Activated CD8-positive, alpha-beta T cell treated with anti-CD3 and anti-CD28 coated beads for 36 hours (primary cell): ENCODE measurements at regions not wholly inside any gene's neighbourhood (a gene's known extent, or its start where the extent isn't known, plus 50 kb on each side); places are given as distances from the start of the nearest gene placed in this dataset.

Experiments used
- ATAC-seq: fragments of 200-7000 bp; cut with Tn5 transposase; one replicate; pipeline ENCODE4 v1.10.0; 2021; ENCODE audit warnings: mild to moderate bottlenecking, moderate library complexity
- CTCF ChIA-PET: fragments of 350-600 bp; sonication (Branson Sonifier 250); formaldehyde crosslinking; loops from one replicate; lab custom pipeline; 2021; ENCODE audit warnings: antibody characterized with exemption; lab: Charles Lee
- POLR2A ChIA-PET: fragments of 350-600 bp; sonication (Branson Sonifier 250); formaldehyde crosslinking; loops from one replicate; lab custom pipeline; 2021; ENCODE audit warnings: antibody characterized with exemption; lab: Charles Lee
- DNase-seq: peaks from one replicate; pipeline ENCODE4 v3.0.0-alpha.2; 2020
- H3K27ac Mint-ChIP-seq: one replicate; pipeline ENCODE4 v1.8.0; 2021; ENCODE audit warnings: mild to moderate bottlenecking, mixed read lengths
- H3K27me3 Mint-ChIP-seq: one replicate; pipeline ENCODE4 v1.8.0; 2021; ENCODE audit warnings: mixed read lengths
- H3K36me3 Mint-ChIP-seq: one replicate; pipeline ENCODE4 v1.8.0; 2021; ENCODE audit warnings: low read depth, mixed read lengths
- H3K4me1 Mint-ChIP-seq: one replicate; pipeline ENCODE4 v1.8.0; 2021; ENCODE audit warnings: low read depth, mixed read lengths
- H3K4me3 Mint-ChIP-seq: one replicate; pipeline ENCODE4 v1.8.0; 2021; ENCODE audit warnings: mild to moderate bottlenecking, moderate library complexity, mixed read lengths
- H3K9me3 Mint-ChIP-seq: one replicate; pipeline ENCODE4 v1.8.0; 2021; ENCODE audit warnings: mixed read lengths
- intact Hi-C: fragments of 100-400 bp; cut with micrococcal nuclease; formaldehyde crosslinking; loops from one replicate; pipeline ENCODE4 v1.10.0; 2022
- TF ChIP-seq, protein P1 (sequence below): fragments of 200-600 bp; IDR thresholded peaks from one replicate; pipeline ENCODE4 v1.8.0; 2022; ENCODE audit warnings: antibody characterized with exemption, mild to moderate bottlenecking

DNA sequence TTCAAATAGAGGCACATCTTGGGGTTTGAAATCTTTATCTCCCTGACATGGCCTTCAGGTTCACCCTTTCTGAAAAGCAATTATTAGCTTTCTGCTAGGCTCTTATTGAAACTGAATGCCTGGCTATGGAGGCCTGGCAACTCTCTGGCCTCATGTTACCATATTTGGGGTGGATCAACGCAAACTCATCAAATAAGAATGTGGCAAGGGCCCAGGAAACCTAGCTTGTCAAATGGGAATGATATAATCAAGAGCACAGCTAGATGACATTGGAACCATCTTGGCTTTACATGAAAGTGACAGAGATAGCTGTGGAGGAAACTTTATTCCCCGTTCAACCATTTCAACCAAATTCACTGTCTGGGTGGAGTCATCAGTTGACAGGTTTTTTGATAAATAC is 202.8 kb upstream of the SMIM30 start:
- CTCF ChIA-PET = no interaction called here
- intact Hi-C loops = no loop called here
- H3K4me1 Mint-ChIP-seq = no peaks in the 10 kb centered on the region
- ATAC-seq (no peak), DNase-seq (no peak)
- H3K27me3 Mint-ChIP-seq = no peaks in the 10 kb centered on the region
- H3K4me3 Mint-ChIP-seq = no peak overlapping the region
- H3K27ac Mint-ChIP-seq = no peak overlapping the region
- POLR2A ChIA-PET = no interaction called here
- H3K9me3 Mint-ChIP-seq = no peaks in the 10 kb centered on the region
- no peaks in the 10 kb centered on the region for H3K36me3 Mint-ChIP-seq
- TF ChIP-seq, protein P1, sequence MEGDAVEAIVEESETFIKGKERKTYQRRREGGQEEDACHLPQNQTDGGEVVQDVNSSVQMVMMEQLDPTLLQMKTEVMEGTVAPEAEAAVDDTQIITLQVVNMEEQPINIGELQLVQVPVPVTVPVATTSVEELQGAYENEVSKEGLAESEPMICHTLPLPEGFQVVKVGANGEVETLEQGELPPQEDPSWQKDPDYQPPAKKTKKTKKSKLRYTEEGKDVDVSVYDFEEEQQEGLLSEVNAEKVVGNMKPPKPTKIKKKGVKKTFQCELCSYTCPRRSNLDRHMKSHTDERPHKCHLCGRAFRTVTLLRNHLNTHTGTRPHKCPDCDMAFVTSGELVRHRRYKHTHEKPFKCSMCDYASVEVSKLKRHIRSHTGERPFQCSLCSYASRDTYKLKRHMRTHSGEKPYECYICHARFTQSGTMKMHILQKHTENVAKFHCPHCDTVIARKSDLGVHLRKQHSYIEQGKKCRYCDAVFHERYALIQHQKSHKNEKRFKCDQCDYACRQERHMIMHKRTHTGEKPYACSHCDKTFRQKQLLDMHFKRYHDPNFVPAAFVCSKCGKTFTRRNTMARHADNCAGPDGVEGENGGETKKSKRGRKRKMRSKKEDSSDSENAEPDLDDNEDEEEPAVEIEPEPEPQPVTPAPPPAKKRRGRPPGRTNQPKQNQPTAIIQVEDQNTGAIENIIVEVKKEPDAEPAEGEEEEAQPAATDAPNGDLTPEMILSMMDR = no peak

DNA sequence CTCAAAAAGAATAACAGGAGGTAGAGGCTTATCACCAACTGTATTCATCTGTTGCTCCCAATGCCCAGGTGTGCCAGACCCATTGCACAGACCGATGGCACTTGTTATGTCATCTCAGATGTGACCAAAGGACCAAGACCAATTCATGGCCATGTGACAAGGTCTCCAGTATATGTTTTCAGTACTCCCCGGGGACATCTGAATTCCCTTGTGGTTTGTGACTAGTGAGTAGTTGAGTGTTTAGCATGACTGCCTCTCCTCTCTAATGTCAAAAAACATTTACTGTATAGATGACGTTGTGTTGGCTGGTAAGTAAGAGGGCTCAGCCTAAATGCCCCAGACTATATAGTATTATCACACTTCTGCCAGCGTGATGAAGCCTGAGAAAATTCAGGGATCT is 202.1 kb upstream of the SMIM30 start:
- intact Hi-C loops = no loop called here
- CTCF ChIA-PET = no interaction called here

DNA sequence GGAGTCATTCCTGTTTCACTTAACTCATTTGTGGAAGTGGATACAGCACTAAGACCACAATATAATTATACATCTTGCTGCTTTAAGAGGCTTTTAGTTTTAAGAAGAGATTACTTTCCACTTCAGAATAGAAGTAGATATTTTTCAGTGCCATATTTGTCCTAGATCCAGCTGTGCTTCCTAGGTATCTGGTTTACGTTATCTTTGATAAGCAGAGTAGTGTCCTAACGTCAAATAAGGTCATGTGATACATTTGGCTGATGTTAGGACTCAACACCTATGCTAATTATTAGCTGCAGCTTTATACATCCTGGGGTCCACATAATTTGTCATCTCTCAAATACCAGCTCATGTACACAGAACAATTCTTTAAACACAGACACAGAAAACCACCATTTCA is 196.2 kb upstream of the SMIM30 start:
- no peaks in the 10 kb centered on the region for H3K27me3 Mint-ChIP-seq
- ATAC-seq (no peak), DNase-seq (no peak)
- ChIA-PET CTCF (no interaction called here), POLR2A (no interaction called here)
- no peak overlapping the region for H3K4me3 Mint-ChIP-seq
- H3K9me3 Mint-ChIP-seq = no peaks in the 10 kb centered on the region
- H3K36me3 Mint-ChIP-seq = no peaks in the 10 kb centered on the region
- intact Hi-C loops = no loop called here
- TF ChIP-seq, protein P1 = no peak
- no peak overlapping the region for H3K27ac Mint-ChIP-seq
- H3K4me1 Mint-ChIP-seq = no peaks in the 10 kb centered on the region

More for the DNA sequence above, 202.1 kb upstream of the SMIM30 start:
- H3K27ac Mint-ChIP-seq = no peak overlapping the region
- POLR2A ChIA-PET = no interaction called here
- H3K9me3 Mint-ChIP-seq = no peaks in the 10 kb centered on the region
- no peak overlapping the region for H3K4me3 Mint-ChIP-seq
- no peaks in the 10 kb centered on the region for H3K36me3 Mint-ChIP-seq
- DNase-seq (no peak), ATAC-seq (no peak)
- H3K4me1 Mint-ChIP-seq = no peaks in the 10 kb centered on the region
- TF ChIP-seq, protein P1 = no peak
- H3K27me3 Mint-ChIP-seq = no peaks in the 10 kb centered on the region

DNA sequence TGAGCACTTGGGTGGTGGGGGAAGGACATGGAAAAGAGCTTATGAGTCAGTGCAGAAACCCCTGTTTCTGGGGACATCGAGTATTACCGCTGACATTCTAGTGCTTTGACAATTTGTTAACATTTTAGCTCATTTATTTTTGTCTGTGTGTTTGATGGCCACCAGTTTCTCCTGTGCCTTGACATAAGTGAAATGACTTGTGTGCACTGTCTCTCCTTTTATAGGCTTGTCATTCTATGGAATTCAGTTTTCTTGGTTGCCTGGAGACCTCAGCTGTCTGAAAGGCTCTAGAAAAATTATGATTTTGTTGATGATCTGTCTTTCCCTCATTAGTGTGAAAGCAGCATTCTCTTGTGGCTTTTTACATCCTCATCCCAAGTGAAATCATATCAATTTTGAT is 190.0 kb upstream of the SMIM30 start:
- Mint-ChIP-seq H3K27me3 (no peaks in the 10 kb centered on the region), H3K9me3 (peaks cover 3% of the 10 kb centered on the region), H3K4me1 (no peaks in the 10 kb centered on the region), H3K36me3 (no peaks in the 10 kb centered on the region), H3K4me3 (no peak overlapping the region), H3K27ac (no peak overlapping the region)
- no peak for DNase-seq
- TF ChIP-seq, protein P1 = no peak
- ChIA-PET POLR2A (no interaction called here), CTCF (no interaction called here)
- no peak for ATAC-seq
- intact Hi-C loops = no loop called here

DNA sequence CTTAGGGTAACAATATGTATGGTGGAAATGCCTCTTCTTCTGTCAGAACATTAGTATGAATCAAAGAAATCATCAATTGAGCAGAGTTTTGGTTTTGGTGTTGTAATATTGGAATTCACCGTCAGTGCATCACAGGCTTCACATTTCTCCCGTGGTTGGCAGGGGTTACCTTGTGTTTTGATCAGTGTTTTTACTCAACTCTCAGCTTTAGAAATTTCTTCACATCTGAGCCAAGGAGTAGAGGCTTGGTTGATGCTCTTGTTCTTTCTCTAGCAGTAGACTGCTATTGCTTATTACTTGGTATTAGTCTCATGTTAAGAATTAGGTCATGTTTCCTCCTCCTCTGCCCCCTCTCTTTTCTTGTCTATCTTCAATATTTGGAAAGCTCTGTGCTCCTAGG is 188.8 kb upstream of the SMIM30 start:
- DNase-seq = no peak
- Mint-ChIP-seq H3K4me3 (no peak overlapping the region), H3K27ac (no peak overlapping the region), H3K4me1 (no peaks in the 10 kb centered on the region), H3K36me3 (no peaks in the 10 kb centered on the region), H3K9me3 (peaks cover 5% of the 10 kb centered on the region), H3K27me3 (no peaks in the 10 kb centered on the region)
- ChIA-PET POLR2A (no interaction called here), CTCF (no interaction called here)
- intact Hi-C loops = no loop called here
- ATAC-seq = no peak
- TF ChIP-seq, protein P1 = no peak
